Activated gamma-delta T cell (primary cell): ENCODE measurements at regions not wholly inside any gene's neighbourhood (a gene's known extent, or its start where the extent isn't known, plus 50 kb on each side); places are given as distances from the start of the nearest gene placed in this dataset.
"Not testable (repeated sequence)": the region's sequence is repeated elsewhere in the genome, so short reads cannot be mapped to it uniquely, and the experiment has no call there.

Experiments
- DNase-seq: peaks from one replicate; lab custom pipeline; 2025; lab: John Stamatoyannopoulos, UW

DNA sequence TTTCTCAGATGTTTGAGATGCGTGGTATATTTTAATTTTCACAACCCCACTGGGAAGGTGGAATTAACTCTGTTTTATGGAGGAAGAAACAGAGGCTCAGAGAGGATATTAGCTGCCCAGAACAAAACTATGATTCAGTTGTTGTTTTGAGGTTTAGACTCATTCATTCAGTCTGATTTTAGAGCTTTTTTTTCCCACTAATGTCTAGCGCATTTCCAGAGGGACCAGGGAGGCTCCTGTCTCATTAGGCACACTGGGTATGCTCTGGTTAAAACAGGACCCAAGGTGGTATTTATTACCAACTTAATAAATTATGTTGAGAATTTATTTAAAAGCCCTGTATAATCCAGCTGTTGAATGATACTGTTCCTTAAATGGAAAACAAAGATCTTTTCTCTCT is 272.0 kb upstream of the RGMA start:
- no peak for DNase-seq

DNA sequence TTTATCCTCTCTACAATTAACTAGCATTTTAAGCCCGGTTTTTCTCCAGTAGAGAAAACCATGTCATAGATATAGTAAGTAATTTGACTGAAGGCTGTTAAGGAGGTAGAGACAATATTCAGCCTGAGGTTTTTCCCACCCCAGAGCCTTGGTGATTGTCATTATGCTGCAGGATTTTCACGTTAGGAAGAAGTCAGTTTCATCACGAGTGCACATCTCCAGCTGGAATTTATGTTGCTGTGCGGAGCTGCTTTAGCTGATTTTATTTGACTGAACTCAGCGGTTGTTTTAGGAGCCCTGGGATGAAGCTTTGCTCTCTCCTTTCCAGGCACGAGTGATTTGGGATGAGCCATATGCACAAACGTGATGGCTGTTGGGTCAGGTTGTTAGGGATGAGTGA is 271.3 kb upstream of the RGMA start:
- DNase-seq, result no peak

DNA sequence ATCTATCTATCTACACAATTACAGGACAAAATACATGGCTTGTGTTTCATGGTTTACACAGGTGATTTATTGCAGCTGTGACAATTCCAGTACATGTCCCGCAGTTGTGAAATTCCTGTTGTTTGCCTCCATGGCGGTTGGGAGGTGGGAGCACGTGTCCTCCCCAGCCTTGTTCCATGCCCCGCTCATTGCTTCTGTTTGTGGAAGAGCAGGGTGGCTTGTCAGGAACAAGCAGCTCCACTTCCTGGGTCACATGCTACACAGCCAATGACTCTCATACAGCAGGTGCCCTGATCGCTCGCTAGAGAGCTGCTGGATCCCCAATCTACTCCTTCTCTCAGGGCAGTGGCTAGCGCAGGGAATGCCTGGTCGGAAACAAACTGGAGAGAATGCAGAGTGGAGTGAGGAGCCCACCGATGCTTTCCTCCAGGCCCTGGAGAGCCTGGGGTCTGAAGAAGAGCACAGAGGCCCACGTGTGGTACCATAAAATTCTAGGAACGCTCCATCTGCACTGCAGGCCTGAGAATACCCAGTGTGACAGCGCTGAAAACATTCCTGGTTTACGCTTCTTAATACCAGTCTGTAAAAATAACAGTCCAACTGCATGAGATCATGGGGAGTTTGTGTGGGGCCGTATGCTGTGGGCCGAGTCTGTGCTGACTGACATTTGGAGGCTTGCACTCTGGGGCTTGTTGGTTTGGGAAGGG is 270.6 kb upstream of the RGMA start:
- no peak for DNase-seq

DNA sequence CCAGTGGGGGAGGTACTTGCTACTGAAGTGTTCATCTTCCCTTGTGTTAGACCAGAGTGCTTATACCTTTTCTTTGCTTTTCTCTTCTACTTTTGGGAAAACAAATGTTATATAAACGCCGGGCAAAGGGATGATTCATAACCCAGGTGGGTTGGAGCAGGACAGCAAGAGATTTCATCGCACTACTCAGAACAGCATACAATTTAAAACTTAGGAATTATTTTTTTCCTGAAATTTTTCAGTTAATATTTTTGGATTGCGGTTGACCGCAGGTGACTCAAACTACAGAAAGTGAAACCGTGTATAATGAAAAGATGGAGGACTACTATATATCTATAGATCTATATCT is 270.0 kb upstream of the RGMA start:
- no peak for DNase-seq

DNA sequence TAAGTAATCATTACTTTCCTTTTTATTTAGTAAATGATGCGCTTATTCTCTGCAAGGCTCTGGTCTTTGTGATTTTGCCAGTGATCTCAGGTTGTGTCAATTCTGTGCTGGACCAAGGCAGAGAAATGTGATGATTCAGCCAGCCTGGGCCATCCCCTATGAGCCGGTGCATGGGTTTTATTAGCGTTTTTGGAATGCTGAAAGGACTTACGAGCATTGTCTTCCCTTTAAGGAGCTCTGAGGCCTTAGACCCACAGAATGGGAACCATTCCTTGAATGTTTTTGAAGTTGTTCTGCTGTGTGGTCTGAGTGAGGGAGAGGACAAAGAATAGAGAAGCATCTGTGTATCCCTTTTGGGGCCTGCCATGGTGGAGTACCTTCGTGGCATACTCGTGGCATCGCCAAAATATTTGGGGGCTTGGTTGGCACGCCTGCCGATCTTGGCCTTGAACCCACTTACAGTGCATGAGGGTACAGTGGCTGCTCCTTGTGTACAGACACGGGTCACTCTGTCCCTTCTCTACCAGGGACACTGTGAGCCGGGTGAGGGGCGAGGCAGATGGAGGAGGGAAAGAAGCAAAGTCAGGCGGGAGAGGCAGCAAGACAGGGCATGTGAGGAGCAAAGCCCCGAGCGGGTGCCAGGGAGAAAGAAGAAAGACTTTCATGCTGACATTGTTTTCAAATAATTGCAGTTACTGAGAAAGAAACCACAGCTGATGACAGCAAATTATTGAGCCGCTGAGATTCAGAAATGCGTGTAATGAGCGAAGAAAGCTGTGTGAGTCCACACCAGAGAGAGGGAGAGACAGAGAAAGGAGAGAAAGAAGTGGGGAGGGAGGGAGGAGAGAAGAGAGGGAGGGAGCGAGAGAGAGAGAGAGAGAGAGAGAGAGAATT is 269.4 kb upstream of the RGMA start:
- DNase-seq, result no peak

DNA sequence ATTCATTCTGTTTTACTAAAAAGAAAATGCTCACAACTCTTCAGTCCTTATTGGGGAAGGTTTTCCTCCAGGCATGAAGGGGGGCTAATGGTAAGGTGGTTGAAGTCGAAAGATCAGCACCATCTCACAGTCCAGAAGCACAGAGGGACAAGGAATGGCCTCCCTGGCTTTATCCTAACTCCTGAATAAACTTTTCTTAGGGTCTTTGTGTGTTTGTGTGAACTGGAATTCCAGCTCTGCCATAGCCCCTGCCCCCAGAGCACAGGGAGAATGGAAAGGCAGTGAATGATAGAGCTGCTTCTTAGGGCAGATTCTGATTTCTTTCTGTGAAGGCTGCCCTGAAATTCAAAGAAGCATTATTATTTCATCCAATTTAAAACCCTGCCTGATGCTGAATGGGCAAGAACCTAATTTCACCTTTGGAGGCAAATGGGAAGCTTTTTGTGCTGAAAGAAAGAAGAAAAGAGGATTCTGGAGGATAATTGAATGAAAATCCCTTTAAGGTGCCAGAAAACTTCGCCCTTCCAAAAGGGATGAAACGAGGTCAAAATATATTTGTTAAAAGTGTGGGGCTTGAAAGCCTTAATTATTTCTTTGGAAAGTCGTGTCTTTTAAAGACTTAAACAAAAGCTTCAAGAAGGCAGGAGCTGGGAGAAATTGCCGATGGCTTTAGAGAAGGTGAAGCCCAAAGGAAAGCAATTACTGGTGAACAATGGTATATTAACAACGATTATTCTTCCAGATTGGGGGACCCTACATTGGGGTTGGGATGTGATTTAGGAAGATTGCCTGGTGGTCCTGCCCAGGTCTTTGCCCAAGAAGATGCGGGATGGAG is 259.9 kb upstream of the RGMA start:
- DNase-seq, result no peak

DNA sequence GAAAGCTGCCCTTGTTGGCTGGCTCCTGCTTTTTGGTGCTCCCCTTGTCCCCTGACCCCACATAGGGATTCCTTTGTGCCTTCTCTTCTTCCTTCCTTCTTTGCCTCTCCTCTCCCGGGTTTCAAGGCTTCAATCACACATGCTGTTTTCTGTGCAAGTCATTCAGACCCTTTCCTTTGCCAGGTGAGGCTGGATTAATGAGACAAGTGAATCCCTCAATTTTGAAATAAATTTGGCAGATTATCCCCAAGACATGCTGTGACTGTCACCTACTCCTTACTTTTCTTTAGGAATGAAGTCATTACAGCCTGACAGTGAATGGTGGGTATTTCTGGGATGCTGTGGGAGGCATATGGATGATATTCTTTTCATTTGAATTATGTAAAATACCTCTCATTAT is 259.0 kb upstream of the RGMA start:
- DNase-seq, result no peak

DNA sequence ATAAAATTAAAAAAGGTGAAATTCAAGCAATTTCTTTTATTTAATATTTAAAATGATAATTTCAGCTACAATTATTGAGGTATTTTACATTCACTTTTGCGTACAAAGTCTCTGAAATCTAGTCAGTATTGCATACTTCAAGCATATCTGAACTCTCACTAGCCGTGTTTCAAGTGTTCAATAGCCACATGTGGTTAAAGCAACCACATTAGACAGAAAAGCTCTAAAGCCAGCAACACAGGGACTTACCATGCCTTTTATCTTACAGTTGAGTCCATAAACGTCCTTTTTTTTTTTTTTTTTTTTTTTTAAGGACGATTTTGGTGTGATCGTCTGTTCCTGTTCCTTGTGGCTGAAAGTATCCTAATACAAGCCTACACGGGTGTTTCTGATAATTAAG is 257.0 kb upstream of the RGMA start:
- no peak for DNase-seq

DNA sequence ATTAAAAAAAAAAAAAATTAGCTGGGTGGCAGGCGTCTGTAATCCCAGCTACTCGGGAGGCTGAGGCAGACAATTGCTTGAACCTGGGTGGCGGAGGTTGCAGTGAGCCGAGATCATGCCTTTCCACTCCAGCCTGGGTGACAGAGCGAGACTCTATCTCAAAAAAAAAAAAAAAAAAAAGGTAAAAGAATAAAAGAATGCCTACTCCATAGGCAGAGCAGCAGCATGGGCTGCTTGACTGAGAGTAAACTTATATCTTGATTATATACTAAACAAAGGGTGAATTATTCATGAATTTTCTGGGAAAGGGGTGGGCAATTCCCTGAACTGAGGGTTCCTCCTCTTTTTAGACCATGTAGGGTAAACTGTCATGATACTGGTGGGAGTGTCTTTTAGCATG is 254.4 kb upstream of the RGMA start:
- not testable (repeated sequence) for DNase-seq

DNA sequence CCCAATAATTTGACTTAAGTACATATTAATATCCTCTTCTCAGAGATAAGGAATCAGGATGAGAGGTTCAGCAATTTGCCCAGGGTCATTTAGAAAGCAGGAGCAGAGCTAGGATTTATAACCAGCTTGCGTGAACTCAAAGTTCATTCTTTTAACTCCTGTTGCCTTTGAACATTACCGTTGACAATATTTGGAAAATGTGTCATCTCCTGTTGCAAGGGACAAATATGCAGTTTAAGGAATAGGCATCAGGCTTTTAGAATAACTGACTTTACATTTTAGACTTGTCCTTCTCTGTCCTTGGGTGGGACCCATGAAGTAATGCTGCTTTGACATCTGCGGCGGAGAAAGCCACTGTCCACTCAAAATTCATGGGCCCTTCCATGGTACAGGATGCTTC is 252.2 kb upstream of the RGMA start:
- no peak for DNase-seq

DNA sequence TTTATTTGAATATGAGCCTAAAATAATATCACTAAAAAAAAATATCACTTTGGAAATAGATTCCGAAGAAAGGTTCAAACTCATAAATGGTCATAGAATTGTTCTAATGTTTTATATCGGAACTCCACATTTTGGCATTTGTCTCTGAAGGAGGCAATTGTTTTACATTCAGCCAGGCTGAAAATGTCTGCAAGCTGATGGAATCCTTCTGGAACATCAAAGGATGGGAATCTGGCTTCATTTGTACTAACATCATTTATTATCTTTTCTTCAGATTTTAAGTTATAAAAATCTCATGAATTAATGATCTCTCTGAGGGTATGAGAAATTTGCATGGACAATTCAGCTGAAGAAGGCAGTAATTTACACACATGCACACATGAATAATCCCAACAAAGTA is 251.4 kb upstream of the RGMA start:
- no peak for DNase-seq

DNA sequence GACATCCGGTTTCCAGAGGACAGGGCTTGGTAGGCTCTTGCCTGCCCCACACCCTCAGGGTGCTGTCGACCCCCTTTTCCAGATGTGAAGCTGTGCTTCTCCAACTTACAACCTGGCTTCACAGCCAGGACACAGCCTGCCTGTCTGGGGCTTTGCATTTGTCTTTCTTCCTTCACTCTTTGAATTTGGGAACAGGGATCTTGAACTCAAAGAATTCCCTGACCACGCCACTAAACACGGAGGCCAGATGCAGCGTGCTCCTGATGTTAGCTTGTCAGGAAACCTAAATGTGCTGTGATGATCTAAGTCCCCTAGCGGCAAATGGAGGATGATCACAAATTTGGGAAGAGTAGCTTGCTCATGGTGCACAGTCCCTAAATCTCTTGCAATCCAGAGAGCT is 244.8 kb upstream of the RGMA start:
- DNase-seq, result no peak

DNA sequence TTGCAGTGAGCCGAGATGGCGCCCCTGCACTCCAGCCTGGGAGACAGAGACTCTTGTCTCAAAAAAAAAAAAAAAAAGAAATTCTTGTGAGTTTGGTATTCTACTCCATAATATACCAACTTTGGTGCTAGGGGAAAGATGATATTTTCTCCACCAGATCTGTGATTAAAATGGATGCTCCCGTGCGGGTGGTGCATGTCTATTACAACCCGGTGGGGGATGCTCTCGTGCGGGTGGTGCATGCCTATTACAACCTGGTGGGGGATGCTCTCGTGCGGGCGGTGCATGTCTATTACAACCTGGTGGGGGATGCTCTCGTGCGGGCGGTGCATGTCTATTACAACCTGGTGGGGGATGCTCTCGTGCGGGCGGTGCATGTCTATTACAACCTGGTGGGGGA is 244.1 kb upstream of the RGMA start:
- DNase-seq, result not testable (repeated sequence)

DNA sequence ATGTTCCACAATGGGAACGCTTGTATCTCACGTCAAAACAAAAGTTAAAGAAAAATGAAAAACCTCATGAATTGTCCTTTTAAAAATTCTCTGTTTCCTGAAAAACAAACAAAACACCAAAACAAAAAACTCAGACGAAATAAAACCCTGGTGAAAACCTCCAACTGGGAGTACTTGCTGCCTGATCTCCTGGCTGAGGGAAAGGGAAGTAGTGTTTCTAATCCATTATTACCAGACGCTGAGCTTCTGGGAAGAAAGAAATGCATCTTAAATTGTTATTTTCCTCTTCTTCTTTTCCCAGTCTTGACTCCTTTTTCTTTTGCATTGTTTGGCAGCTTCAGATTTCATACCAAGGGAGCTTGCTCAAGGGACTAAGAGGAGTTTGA is 243.2 kb upstream of the RGMA start:
- DNase-seq, result no peak

DNA sequence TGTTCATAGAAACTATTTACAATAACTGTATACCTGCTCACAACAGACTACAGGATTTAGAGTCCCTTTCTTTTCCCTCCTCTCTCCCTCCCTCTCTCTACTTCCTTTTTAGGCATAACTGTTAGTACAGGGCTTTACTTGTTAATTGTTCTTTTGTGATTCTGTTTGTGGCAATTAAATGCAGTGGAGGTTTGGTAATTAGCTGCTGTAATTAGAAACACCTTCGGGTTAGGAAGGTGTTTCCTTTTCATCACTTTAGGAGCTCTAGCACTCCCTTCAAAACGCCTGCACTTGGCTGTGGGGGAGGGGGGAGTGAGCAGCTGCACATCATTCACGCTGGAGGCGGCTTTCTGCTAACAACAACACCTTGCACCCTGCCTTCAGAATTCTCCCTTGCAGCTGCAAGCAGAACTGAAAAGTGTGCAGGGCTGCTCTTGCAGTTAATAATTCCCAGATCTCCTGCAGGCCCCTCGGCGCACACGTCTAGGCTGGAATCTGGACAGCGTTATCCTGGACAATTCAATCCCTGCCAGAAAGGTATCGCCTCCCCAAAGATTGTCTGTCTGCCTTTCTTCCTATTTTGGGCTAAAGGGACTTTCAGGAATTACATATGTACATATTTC is 242.6 kb upstream of the RGMA start:
- no peak for DNase-seq

DNA sequence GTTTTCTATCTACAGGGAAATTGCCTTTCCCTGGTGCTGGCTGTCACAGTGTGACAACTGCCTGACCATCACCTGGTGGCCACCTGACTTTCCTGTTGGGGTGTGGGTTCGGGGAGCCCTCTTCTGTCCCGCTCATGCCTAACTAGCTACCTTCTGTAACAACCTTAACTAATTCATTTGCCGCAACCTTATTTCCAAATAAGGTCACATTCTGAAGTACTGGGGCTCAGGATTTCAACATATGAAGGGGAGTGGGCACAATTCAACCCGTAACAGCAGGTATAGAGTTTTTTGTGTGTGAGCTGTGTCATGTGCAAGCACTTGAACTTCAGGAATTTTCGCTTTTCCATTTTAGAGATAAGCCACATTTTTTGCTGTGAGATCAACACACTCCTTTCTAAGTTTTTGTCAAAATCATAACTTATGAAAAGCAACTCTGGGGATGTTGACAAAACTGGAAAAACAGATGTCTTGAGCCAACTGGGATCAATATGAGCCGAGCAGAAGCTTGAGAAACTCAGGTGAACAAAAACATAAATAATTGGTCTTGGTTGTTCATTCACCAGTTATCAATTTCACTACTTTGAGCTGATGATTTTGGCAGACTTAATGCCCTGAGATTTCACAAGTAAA is 242.0 kb upstream of the RGMA start:
- DNase-seq, result no peak

DNA sequence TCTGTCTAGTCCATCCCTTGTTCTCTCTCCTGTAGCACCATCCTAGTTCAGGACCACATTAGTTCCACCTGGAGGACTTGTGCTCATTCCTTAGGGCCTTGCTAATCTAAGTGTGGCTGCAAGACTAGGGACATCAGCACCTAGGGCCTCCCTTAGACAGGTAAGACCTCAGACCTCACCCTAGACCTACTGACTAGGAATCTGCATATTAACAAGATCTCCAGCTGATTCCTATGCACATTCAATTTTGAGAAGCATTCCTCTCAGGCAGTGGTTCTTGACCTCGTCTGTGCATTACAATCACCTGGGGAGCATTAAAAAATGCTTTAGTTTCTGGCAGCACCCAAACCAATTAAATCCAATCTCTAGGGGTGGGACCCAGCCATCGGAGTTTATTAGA is 238.4 kb upstream of the RGMA start:
- no peak for DNase-seq

DNA sequence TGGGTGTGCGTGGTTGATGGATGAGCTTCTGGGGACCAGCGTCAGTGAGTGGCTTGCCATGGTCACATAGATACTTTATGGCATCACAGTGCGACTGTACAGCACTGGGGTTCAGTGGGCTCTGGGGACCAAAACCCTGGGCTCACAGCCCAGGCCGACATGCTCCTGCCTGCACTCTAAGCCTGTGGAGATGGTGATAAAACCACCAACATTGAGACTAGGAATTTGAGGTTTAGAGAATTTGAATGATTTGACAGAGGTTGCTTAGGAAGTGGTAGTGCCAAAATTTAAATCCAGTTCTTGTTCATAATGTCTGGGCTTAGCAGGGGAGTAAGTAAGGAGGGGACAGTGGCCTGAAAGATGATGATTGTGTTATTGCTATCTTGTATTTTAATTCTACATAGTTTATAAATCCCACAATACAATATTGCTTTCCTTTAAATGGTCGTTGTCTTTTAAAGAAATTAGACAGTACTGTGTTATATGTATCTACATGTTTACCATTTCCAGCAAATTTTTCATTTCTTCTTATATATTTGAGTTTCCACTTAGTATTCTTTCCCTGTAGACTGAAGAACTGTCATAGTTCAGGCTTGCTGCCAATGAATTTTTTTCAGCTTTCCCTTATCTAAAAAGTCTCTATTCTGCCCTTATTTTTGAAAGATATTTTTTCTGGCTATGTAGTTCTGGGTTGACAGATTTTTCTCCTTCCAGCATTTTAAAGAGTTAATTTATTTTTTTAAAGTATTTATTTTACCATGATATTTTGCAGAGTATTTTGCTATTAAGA is 235.4 kb upstream of the RGMA start:
- DNase-seq, result no peak

DNA sequence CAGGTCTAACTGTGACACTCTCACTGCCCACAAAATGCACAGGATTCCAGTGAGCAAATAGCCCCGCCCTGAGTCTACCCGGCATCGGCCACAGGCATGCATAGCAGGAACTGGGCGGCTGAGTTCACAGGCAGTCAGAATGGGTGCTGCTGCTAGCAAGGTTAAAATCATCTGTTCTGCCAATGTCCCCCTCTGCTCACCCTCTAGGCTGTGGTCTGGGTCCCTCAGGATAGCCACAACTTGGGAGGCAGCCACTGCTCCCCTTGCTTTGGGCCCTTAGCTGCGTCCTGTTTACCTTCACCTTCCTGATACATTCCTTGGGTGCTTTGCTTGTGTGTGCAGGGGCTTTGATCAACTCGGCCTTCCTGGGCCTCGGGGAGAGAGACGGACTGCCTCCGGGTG is 232.9 kb upstream of the RGMA start:
- DNase-seq, result no peak

DNA sequence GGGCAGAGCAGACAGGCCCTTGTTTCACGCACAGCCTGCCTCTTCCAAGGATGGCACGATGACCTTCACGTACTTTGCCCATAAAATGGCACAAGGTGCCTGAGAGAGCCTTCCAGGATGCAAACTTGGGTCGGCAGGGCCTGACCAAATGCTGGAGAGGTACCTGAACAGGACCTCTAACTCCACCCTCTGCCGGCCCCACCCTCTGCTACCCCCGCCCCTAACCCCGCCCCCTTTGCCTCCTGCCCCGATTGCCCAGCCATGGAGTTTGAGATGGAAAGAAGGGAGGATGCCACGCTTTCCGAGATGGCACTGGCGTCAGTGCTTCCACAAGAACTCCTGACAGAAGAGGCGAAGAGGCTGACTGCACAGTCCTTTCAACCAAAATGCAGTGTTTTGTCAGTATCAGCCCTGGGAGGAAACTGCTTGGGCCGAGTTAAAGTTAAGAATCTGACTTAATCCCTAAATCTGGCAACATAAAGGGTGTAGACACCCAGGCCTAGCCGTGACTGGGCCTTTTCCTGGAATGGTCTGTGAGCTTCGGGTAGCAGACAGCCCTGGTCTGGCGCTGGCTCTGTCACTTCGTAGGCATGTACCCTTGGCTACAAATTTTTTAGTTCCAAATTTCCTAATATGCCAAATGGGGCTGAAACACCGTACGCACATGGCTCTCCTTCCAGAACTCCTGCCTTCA is 230.3 kb upstream of the RGMA start:
- no peak for DNase-seq
